MM.1S (cell line): ENCODE measurements at regions not wholly inside any gene's neighbourhood (a gene's known extent, or its start where the extent isn't known, plus 50 kb on each side); places are given as distances from the start of the nearest gene placed in this dataset.

ENCODE experiments used
- CTCF ChIP-seq: fragments of 300-600 bp; sonication (generic); IDR thresholded peaks from 2 replicates; pipeline ENCODE4 v1.5.1; 2016; ENCODE audit warnings: antibody characterized with exemption, low read length, mixed read lengths
- EZH2 ChIP-seq: fragments of 300-600 bp; sonication (generic); optimal IDR thresholded peaks from 2 replicates; pipeline ENCODE3; 2017; ENCODE audit warnings: low read depth, mild to moderate bottlenecking, antibody characterized with exemption, low read length, mixed read lengths

DNA sequence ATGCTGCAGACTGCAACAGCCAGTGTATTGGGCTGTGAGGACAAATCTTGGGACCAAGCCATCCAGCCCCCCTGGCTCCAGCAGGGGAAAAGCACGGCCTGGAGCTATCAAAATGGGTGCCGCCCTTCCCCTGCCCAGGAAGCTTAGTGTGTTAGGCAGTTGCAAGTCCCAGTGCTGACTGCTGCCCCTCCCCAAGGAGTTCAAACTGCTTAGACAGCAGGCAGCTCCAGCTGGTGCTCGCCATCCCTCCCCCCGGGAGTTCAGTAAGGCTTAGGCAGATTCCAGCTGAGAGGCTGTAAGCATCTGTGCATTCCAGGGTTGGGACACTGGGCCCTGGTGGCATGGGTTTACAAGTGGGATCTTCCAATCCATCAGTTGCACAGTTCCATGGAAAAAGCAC, 579.6 kb upstream of the NR5A2 start:
- TF ChIP-seq CTCF (no peak), EZH2 (no peak)
